ENCODE measurements at regions not wholly inside any gene's neighbourhood (a gene's known extent, or its start where the extent isn't known, plus 50 kb on each side); places are given as distances from the start of the nearest gene placed in this dataset.

- TF ChIP-seq, protein P1, sequence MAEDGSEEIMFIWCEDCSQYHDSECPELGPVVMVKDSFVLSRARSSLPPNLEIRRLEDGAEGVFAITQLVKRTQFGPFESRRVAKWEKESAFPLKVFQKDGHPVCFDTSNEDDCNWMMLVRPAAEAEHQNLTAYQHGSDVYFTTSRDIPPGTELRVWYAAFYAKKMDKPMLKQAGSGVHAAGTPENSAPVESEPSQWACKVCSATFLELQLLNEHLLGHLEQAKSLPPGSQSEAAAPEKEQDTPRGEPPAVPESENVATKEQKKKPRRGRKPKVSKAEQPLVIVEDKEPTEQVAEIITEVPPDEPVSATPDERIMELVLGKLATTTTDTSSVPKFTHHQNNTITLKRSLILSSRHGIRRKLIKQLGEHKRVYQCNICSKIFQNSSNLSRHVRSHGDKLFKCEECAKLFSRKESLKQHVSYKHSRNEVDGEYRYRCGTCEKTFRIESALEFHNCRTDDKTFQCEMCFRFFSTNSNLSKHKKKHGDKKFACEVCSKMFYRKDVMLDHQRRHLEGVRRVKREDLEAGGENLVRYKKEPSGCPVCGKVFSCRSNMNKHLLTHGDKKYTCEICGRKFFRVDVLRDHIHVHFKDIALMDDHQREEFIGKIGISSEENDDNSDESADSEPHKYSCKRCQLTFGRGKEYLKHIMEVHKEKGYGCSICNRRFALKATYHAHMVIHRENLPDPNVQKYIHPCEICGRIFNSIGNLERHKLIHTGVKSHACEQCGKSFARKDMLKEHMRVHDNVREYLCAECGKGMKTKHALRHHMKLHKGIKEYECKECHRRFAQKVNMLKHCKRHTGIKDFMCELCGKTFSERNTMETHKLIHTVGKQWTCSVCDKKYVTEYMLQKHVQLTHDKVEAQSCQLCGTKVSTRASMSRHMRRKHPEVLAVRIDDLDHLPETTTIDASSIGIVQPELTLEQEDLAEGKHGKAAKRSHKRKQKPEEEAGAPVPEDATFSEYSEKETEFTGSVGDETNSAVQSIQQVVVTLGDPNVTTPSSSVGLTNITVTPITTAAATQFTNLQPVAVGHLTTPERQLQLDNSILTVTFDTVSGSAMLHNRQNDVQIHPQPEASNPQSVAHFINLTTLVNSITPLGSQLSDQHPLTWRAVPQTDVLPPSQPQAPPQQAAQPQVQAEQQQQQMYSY (CRISPR knock-in tag; IDR thresholded peaks at IDR 0.05) = no peak
- no peak for TF ChIP-seq RUNX3 (IDR thresholded peaks at IDR 0.05; ENCODE audit: low read length)
- no peak for TF ChIP-seq NKRF (conservative IDR thresholded peaks at IDR 0.05)
- no peak for TF ChIP-seq ZBTB33 (IDR thresholded peaks at IDR 0.05)
- no peak for TF ChIP-seq ASH2L (IDR thresholded peaks at IDR 0.05; ENCODE audit: borderline replicate concordance, low read depth)
Measured at GRCh38 chr14:66219886-66220285, 266.3 kb upstream of the CCDC196 start (continued).

Measured in GM12878 (cell line).